ENCODE measurements at regions not wholly inside any gene's neighbourhood (a gene's known extent, or its start where the extent isn't known, plus 50 kb on each side); places are given as distances from the start of the nearest gene placed in this dataset.

GRCh38 chr4:83768146-83768545, 232.2 kb downstream of the GPAT3 start:
- no peak overlapping the region for H3K4me2 ChIP-seq (ENCODE audit: low read length)
- no peak overlapping the region for H3K4me3 ChIP-seq (ENCODE audit: low read length)
- H4K20me1 ChIP-seq (ENCODE audit: insufficient read depth, low read length): no peaks in the 10 kb centered on the region
- no peaks in the 10 kb centered on the region for H3K4me1 ChIP-seq (ENCODE audit: low read length)
- no peak overlapping the region for H3K27ac ChIP-seq (ENCODE audit: low read length)
- no peak overlapping the region for H3K9ac ChIP-seq (ENCODE audit: low read length)
- H3K9me3 ChIP-seq (ENCODE audit: insufficient read depth, low read length): no peaks in the 10 kb centered on the region
- no peak for TF ChIP-seq CTCF (IDR thresholded peaks at IDR 0.05; ENCODE audit: low read depth, low read length)
- no peak for TF ChIP-seq EZH2phosphoT487 (IDR thresholded peaks at IDR 0.05; ENCODE audit: low read depth)
- no peaks in the 10 kb centered on the region for H3K36me3 ChIP-seq (replicated peaks; ENCODE audit: low read depth, low read length)
- H2AFZ ChIP-seq (ENCODE audit: low read depth, low read length): no peak overlapping the region
- H3K79me2 ChIP-seq (ENCODE audit: low read length): no peaks in the 10 kb centered on the region
- 0 out of 2 replicates have a peak, but pooled peaks cover 2% of the 10 kb centered on the region for H3K27me3 ChIP-seq (ENCODE audit: low read depth, low read length)

- no peak for TF ChIP-seq EZH2phosphoT487 (IDR thresholded peaks at IDR 0.05; ENCODE audit: low read depth)
- no peak for TF ChIP-seq CTCF (IDR thresholded peaks at IDR 0.05; ENCODE audit: low read depth, low read length)
- Histone ChIP-seq H3K27me3 (ENCODE audit: low read depth, low read length) (0 out of 2 replicates have a peak, but pooled peaks cover 2% of the 10 kb centered on the region), H3K27ac (ENCODE audit: low read length) (no peak overlapping the region), H3K4me3 (ENCODE audit: low read length) (no peak overlapping the region), H4K20me1 (ENCODE audit: insufficient read depth, low read length) (no peaks in the 10 kb centered on the region), H3K36me3 (replicated peaks; ENCODE audit: low read depth, low read length) (no peaks in the 10 kb centered on the region), H2AFZ (ENCODE audit: low read depth, low read length) (no peak overlapping the region), H3K9ac (ENCODE audit: low read length) (no peak overlapping the region), H3K4me1 (ENCODE audit: low read length) (no peaks in the 10 kb centered on the region), H3K4me2 (ENCODE audit: low read length) (no peak overlapping the region), H3K79me2 (ENCODE audit: low read length) (no peaks in the 10 kb centered on the region), H3K9me3 (ENCODE audit: insufficient read depth, low read length) (no peaks in the 10 kb centered on the region)
Observed at GRCh38 chr4:83767067-83767466, 231.2 kb downstream of the GPAT3 start.

GRCh38 chr4:83759611-83760010, 223.7 kb downstream of the GPAT3 start:
- no peak overlapping the region for H3K4me2 ChIP-seq (ENCODE audit: low read length)
- H3K9me3 ChIP-seq (ENCODE audit: insufficient read depth, low read length): no peaks in the 10 kb centered on the region
- no peak for TF ChIP-seq EZH2phosphoT487 (IDR thresholded peaks at IDR 0.05; ENCODE audit: low read depth)
- no peak overlapping the region for H3K4me3 ChIP-seq (ENCODE audit: low read length)
- H3K27ac ChIP-seq (ENCODE audit: low read length): no peak overlapping the region
- no peaks in the 10 kb centered on the region for H3K36me3 ChIP-seq (replicated peaks; ENCODE audit: low read depth, low read length)
- no peaks in the 10 kb centered on the region for H3K4me1 ChIP-seq (ENCODE audit: low read length)
- no peak overlapping the region for H2AFZ ChIP-seq (ENCODE audit: low read depth, low read length)
- no peak overlapping the region for H3K9ac ChIP-seq (ENCODE audit: low read length)
- 0 out of 2 replicates have a peak, but pooled peaks cover 2% of the 10 kb centered on the region for H3K27me3 ChIP-seq (ENCODE audit: low read depth, low read length)
- H3K79me2 ChIP-seq (ENCODE audit: low read length): no peaks in the 10 kb centered on the region
- no peaks in the 10 kb centered on the region for H4K20me1 ChIP-seq (ENCODE audit: insufficient read depth, low read length)

- H3K27me3 ChIP-seq (ENCODE audit: low read depth, low read length): 0 out of 2 replicates have a peak, but pooled peaks cover 2% of the 10 kb centered on the region
- H3K36me3 ChIP-seq (replicated peaks; ENCODE audit: low read depth, low read length): no peaks in the 10 kb centered on the region
- H2AFZ ChIP-seq (ENCODE audit: low read depth, low read length): no peak overlapping the region
- H3K9me3 ChIP-seq (ENCODE audit: insufficient read depth, low read length): no peaks in the 10 kb centered on the region
- no peak overlapping the region for H3K4me3 ChIP-seq (ENCODE audit: low read length)
- H3K79me2 ChIP-seq (ENCODE audit: low read length): no peaks in the 10 kb centered on the region
- H3K9ac ChIP-seq (ENCODE audit: low read length): no peak overlapping the region
- no peak overlapping the region for H3K27ac ChIP-seq (ENCODE audit: low read length)
- TF ChIP-seq EZH2phosphoT487 (IDR thresholded peaks at IDR 0.05; ENCODE audit: low read depth) (no peak), CTCF (IDR thresholded peaks at IDR 0.05; ENCODE audit: low read depth, low read length) (no peak)
- H3K4me2 ChIP-seq (ENCODE audit: low read length): no peak overlapping the region
- no peaks in the 10 kb centered on the region for H3K4me1 ChIP-seq (ENCODE audit: low read length)
- no peaks in the 10 kb centered on the region for H4K20me1 ChIP-seq (ENCODE audit: insufficient read depth, low read length)
Observed at GRCh38 chr4:83758285-83758684, 222.4 kb downstream of the GPAT3 start.

All from OCI-LY3 (cell line).